Stimulated activated CD4-positive, alpha-beta T cell treated with anti-CD3 and anti-CD28 coated beads, Interleukin-12 subunit alpha, Interleukin-12 subunit beta, amount 100 ng/mL, for 48 hours (primary cell): ENCODE measurements at regions not wholly inside any gene's neighbourhood (a gene's known extent, or its start where the extent isn't known, plus 50 kb on each side); places are given as distances from the start of the nearest gene placed in this dataset.
"Not testable (repeated sequence)": the region's sequence is repeated elsewhere in the genome, so short reads cannot be mapped to it uniquely, and the experiment has no call there.

ENCODE experiments used
- DNase-seq, 3 donors: peaks; one replicate each; pipeline ENCODE4 v3.0.0-alpha.2; 2020; ENCODE audit warnings: low read depth in 2 of 3, low spot score in 1 of 3

GRCh38 chr7:51472873-51473272 is 156.3 kb upstream of the COBL start:
- DNase-seq, result no peak

GRCh38 chr7:51471981-51472296 is 155.3 kb upstream of the COBL start:
- no peak for DNase-seq

- DNase-seq, result no peak
These were observed 154.8 kb upstream of the COBL start for GRCh38 chr7:51471210-51471980.

GRCh38 chr7:51467384-51468017 is 150.9 kb upstream of the COBL start:
- DNase-seq, result no peak

- DNase-seq, result no peak
These were observed 143.2 kb upstream of the COBL start for GRCh38 chr7:51459809-51460208.

GRCh38 chr7:51458693-51459092 is 142.1 kb upstream of the COBL start:
- no peak for DNase-seq

GRCh38 chr7:51457079-51457478 is 140.5 kb upstream of the COBL start:
- no peak for DNase-seq

- no peak for DNase-seq
These were observed 139.9 kb upstream of the COBL start for GRCh38 chr7:51456431-51457060.

- no peak for DNase-seq
These were observed 139.3 kb upstream of the COBL start for GRCh38 chr7:51455948-51456347.

GRCh38 chr7:51455513-51455912 is 138.9 kb upstream of the COBL start:
- DNase-seq, result no peak

GRCh38 chr7:51455086-51455485 is 138.5 kb upstream of the COBL start:
- DNase-seq, result no peak

- no peak for DNase-seq
These were observed 136.1 kb upstream of the COBL start for GRCh38 chr7:51452694-51453093.

- DNase-seq, result no peak
These were observed 135.3 kb upstream of the COBL start for GRCh38 chr7:51451751-51452476.

- DNase-seq, result no peak
These were observed 133.9 kb upstream of the COBL start for GRCh38 chr7:51450541-51450940.

GRCh38 chr7:51446785-51447184 is 130.2 kb upstream of the COBL start:
- no peak for DNase-seq

- no peak for DNase-seq
These were observed 129.7 kb upstream of the COBL start for GRCh38 chr7:51446356-51446755.

- no peak for DNase-seq
These were observed 128.3 kb upstream of the COBL start for GRCh38 chr7:51444936-51445335.

GRCh38 chr7:51430480-51431086 is 114.0 kb upstream of the COBL start:
- DNase-seq, result peak in 2 of 3 donors; percentile 16 to 56

GRCh38 chr7:51428217-51428887 is 111.7 kb upstream of the COBL start:
- no peak for DNase-seq

- no peak for DNase-seq
These were observed 109.6 kb upstream of the COBL start for GRCh38 chr7:51426163-51426562.

- not testable (repeated sequence) for DNase-seq
These were observed 93.3 kb upstream of the COBL start for GRCh38 chr7:51409934-51410333.
